ENCODE measurements at regions not wholly inside any gene's neighbourhood (a gene's known extent, or its start where the extent isn't known, plus 50 kb on each side); places are given as distances from the start of the nearest gene placed in this dataset.

- intact Hi-C loops (cut with DNase I): no loop called here
- H3K36me3 ChIP-seq: no peaks in the 10 kb centered on the region
- ATAC-seq (no peak), DNase-seq (no peak)
- no peak for TF ChIP-seq CTCF (IDR thresholded peaks at IDR 0.05)
- TF ChIP-seq POLR2A (IDR thresholded peaks at IDR 0.05): no peak
- H3K27me3 ChIP-seq: no peaks in the 10 kb centered on the region
- 29 to 43% (median 34%) methylated on average over 4 of the region's 4 CpGs for WGBS, 4 donors
- H3K4me1 ChIP-seq: no peaks in the 10 kb centered on the region
- no peak overlapping the region for H3K27ac ChIP-seq
- peaks cover 0 to 10% (median 0%) of the 10 kb centered on the region in 12 donors for H3K9me3 ChIP-seq
- no peak overlapping the region for H3K4me3 ChIP-seq
Observed at GRCh38 chr5:20300110-20300509, 312.1 kb upstream of the CDH18 start.

GRCh38 chr5:20294696-20295095, 306.7 kb upstream of the CDH18 start:
- H3K9me3 ChIP-seq: peaks cover 0 to 10% (median 0%) of the 10 kb centered on the region in 12 donors
- H3K36me3 ChIP-seq: no peaks in the 10 kb centered on the region
- DNase-seq (no peak), ATAC-seq (no peak)
- no peaks in the 10 kb centered on the region for H3K4me1 ChIP-seq
- no peaks in the 10 kb centered on the region for H3K27me3 ChIP-seq
- intact Hi-C loops (cut with DNase I): no loop called here
- H3K4me3 ChIP-seq: no peak overlapping the region
- TF ChIP-seq POLR2A (IDR thresholded peaks at IDR 0.05) (no peak), CTCF (IDR thresholded peaks at IDR 0.05) (no peak)
- no peak overlapping the region for H3K27ac ChIP-seq

GRCh38 chr5:20291766-20292165, 303.8 kb upstream of the CDH18 start:
- Histone ChIP-seq H3K9me3 (peaks cover 0 to 3% (median 0%) of the 10 kb centered on the region in 12 donors), H3K4me1 (no peaks in the 10 kb centered on the region), H3K27ac (no peak overlapping the region), H3K27me3 (no peaks in the 10 kb centered on the region), H3K4me3 (no peak overlapping the region), H3K36me3 (no peaks in the 10 kb centered on the region)
- TF ChIP-seq POLR2A (IDR thresholded peaks at IDR 0.05) (no peak), CTCF (IDR thresholded peaks at IDR 0.05) (no peak)
- intact Hi-C loops (cut with DNase I): no loop called here
- DNase-seq: no peak
- WGBS, 4 donors: 61 to 73% (median 71%) methylated on average over 3 of the region's 3 CpGs
- no peak for ATAC-seq

GRCh38 chr5:20287640-20288039, 299.6 kb upstream of the CDH18 start:
- Histone ChIP-seq H3K4me3 (no peak overlapping the region), H3K36me3 (no peaks in the 10 kb centered on the region), H3K9me3 (no peaks in the 10 kb centered on the region), H3K4me1 (no peaks in the 10 kb centered on the region), H3K27me3 (no peaks in the 10 kb centered on the region), H3K27ac (no peak overlapping the region)
- DNase-seq: no peak
- intact Hi-C loops (cut with DNase I): no loop called here
- 63 to 76% (median 71%) methylated on average over 4 of the region's 4 CpGs for WGBS, 4 donors
- no peak for ATAC-seq
- no peak for TF ChIP-seq POLR2A (IDR thresholded peaks at IDR 0.05)
- TF ChIP-seq CTCF (IDR thresholded peaks at IDR 0.05): no peak
